HEK293 (cell line): ENCODE measurements at regions not wholly inside any gene's neighbourhood (a gene's known extent, or its start where the extent isn't known, plus 50 kb on each side); places are given as distances from the start of the nearest gene placed in this dataset.

ENCODE experiments used
- CTCF ChIA-PET: fragments of 350-600 bp; formaldehyde crosslinking; extraction: SDS; loops from one replicate; lab custom pipeline; 2021; ENCODE audit warnings: antibody characterized with exemption; lab: Yijun Ruan, JAX
- POLR2A ChIA-PET: fragments of 300-600 bp; formaldehyde crosslinking; extraction: SDS; loops from one replicate; lab custom pipeline; 2020; ENCODE audit warnings: antibody characterized with exemption, inconsistent platforms; lab: Yijun Ruan, JAX
- H3K27ac ChIP-seq: fragments of 200-500 bp; sonication (Bioruptor generic); 2 replicates; pipeline ENCODE4 v1.5.1; 2014; ENCODE audit warnings: low read depth, low read length, control low read depth, inconsistent platforms; ENCODE audit errors: extremely low read depth
- H3K36me3 ChIP-seq, 2 experiments: fragments of 200-500 bp in 1 of 2; sonication (Bioruptor generic) in 1 of 2; 1 replicate in 1 of 2; 2 replicates in 1 of 2; pipeline ENCODE4 v1.5.1; 2014 to 2017; ENCODE audit warnings: inconsistent platforms in 2 of 2, low read length in 2 of 2; ENCODE audit not compliant: control insufficient read depth in 2 of 2, insufficient read depth in 1 of 2
- H3K4me1 ChIP-seq: fragments of 200-500 bp; sonication (Bioruptor generic); 2 replicates; pipeline ENCODE4 v1.5.1; 2014; ENCODE audit warnings: mild to moderate bottlenecking, low read length, inconsistent platforms; ENCODE audit not compliant: control insufficient read depth, insufficient read depth
- H3K4me3 ChIP-seq: 2 replicates; pipeline ENCODE4 v1.5.1; 2011; ENCODE audit warnings: low read depth, mild to moderate bottlenecking, control low read depth, low read length, moderate library complexity
- H3K9me3 ChIP-seq: fragments of 200-500 bp; sonication (Bioruptor generic); 2 replicates; pipeline ENCODE4 v1.5.1; 2014; ENCODE audit warnings: low read depth, low read length, inconsistent platforms; ENCODE audit not compliant: control insufficient read depth, insufficient read depth
- HIC1 ChIP-seq: fragments of 450-650 bp; formaldehyde crosslinking; IDR thresholded peaks from 2 replicates; pipeline ENCODE4 v1.5.1; 2016; ENCODE audit warnings: missing biosample characterization, missing genetic modification characterization
- INSM2 ChIP-seq: fragments of 450-650 bp; formaldehyde crosslinking; IDR thresholded peaks from 2 replicates; pipeline ENCODE4 v1.5.1; 2016; ENCODE audit warnings: missing biosample characterization, missing genetic modification characterization
- TSHZ1 ChIP-seq: fragments of 450-650 bp; formaldehyde crosslinking; IDR thresholded peaks from 2 replicates; pipeline ENCODE4 v1.5.1; 2016; ENCODE audit warnings: missing biosample characterization, missing genetic modification characterization, borderline replicate concordance
- ZBTB1 ChIP-seq: fragments of 450-650 bp; formaldehyde crosslinking; IDR thresholded peaks from 2 replicates; pipeline ENCODE4 v1.5.1; 2016; ENCODE audit warnings: missing biosample characterization, missing genetic modification characterization
- ZBTB10 ChIP-seq: fragments of 450-650 bp; formaldehyde crosslinking; IDR thresholded peaks from 2 replicates; pipeline ENCODE4 v1.5.1; 2016; ENCODE audit warnings: missing biosample characterization, missing genetic modification characterization
- ZFHX2 ChIP-seq: fragments of 450-650 bp; formaldehyde crosslinking; conservative IDR thresholded peaks from 2 replicates; pipeline ENCODE4 v1.5.1; 2016; ENCODE audit warnings: missing biosample characterization, missing genetic modification characterization
- ZNF211 ChIP-seq: fragments of 450-650 bp; formaldehyde crosslinking; IDR thresholded peaks from 2 replicates; pipeline ENCODE4 v1.5.1; 2016; ENCODE audit warnings: low read depth, missing biosample characterization, missing genetic modification characterization
- ZNF239 ChIP-seq: fragments of 450-650 bp; formaldehyde crosslinking; IDR thresholded peaks from 2 replicates; pipeline ENCODE4 v1.5.1; 2016; ENCODE audit warnings: missing biosample characterization, missing genetic modification characterization
- ZNF280D ChIP-seq: fragments of 450-650 bp; formaldehyde crosslinking; IDR thresholded peaks from 2 replicates; pipeline ENCODE4 v1.5.1; 2016; ENCODE audit warnings: missing biosample characterization, missing genetic modification characterization
- ZNF362 ChIP-seq: fragments of 450-650 bp; formaldehyde crosslinking; IDR thresholded peaks from 2 replicates; pipeline ENCODE4 v1.5.1; 2016; ENCODE audit warnings: missing biosample characterization, missing genetic modification characterization
- ZNF585B ChIP-seq: fragments of 450-650 bp; formaldehyde crosslinking; IDR thresholded peaks from 2 replicates; pipeline ENCODE4 v1.5.1; 2016; ENCODE audit warnings: missing biosample characterization, missing genetic modification characterization
- ZNF692 ChIP-seq: fragments of 450-650 bp; formaldehyde crosslinking; IDR thresholded peaks from 2 replicates; pipeline ENCODE4 v1.5.1; 2016; ENCODE audit warnings: missing biosample characterization, missing genetic modification characterization
- ZNF768 ChIP-seq: fragments of 450-650 bp; formaldehyde crosslinking; IDR thresholded peaks from 2 replicates; pipeline ENCODE4 v1.5.1; 2018; ENCODE audit warnings: missing biosample characterization, mild to moderate bottlenecking, missing genetic modification characterization

GRCh38 chr12:39675263-39675662 lies 55.7 kb upstream of the ABCD2 start:
- CTCF ChIA-PET: interaction anchor here (1.2 kb wide), 1 partner anchor 17 kb away, joined by 3 read pairs; no protein-coding TSS in a partner anchor
- TF ChIP-seq TSHZ1 (tag by site-specific recombination) (no peak), INSM2 (tag by site-specific recombination) (no peak), HIC1 (no peak), ZNF239 (tag by site-specific recombination) (no peak), ZBTB1 (tag by site-specific recombination) (no peak), ZNF362 (tag by site-specific recombination) (no peak), ZNF585B (tag by site-specific recombination) (no peak), ZNF768 (no peak), ZNF692 (no peak), ZBTB10 (tag by site-specific recombination) (no peak), ZNF280D (tag by site-specific recombination) (no peak), ZFHX2 (tag by site-specific recombination) (no peak), ZNF211 (tag by site-specific recombination) (no peak)
- TF ChIP-seq, all 188 proteins: peak for 0
- no peaks in the 10 kb centered on the region for H3K36me3 ChIP-seq
- H3K4me1 ChIP-seq: no peaks in the 10 kb centered on the region
- no peak overlapping the region for H3K4me3 ChIP-seq
- no peak overlapping the region for H3K27ac ChIP-seq
- POLR2A ChIA-PET: no interaction called here
- H3K9me3 ChIP-seq: no peaks in the 10 kb centered on the region
